GM23338 (cell line): ENCODE measurements at regions not wholly inside any gene's neighbourhood (a gene's known extent, or its start where the extent isn't known, plus 50 kb on each side); places are given as distances from the start of the nearest gene placed in this dataset.

Experiments
- ATAC-seq: fragments of 200-7000 bp; cut with Tn5 transposase; 3 replicates; pipeline ENCODE4 v1.9.1; 2020
- DNase-seq: peaks from one replicate; pipeline ENCODE4 v3.0.0-alpha.2; 2015; ENCODE audit warnings: low spot score
- H2AFZ ChIP-seq: fragments of 200-600 bp; sonication (generic); 2 replicates; pipeline ENCODE4 v1.8.0; 2016; ENCODE audit warnings: antibody characterized with exemption, mild to moderate bottlenecking, moderate library complexity
- H3F3A ChIP-seq: fragments of 200-600 bp; sonication (generic); replicated peaks from 2 replicates; pipeline ENCODE4 v1.8.0; 2017; ENCODE audit warnings: antibody characterized with exemption, mixed run types, low read depth
- H3K27ac ChIP-seq: fragments of 200-600 bp; sonication (generic); 2 replicates; pipeline ENCODE4 v1.6.1; 2016; ENCODE audit warnings: low read depth
- H3K27me3 ChIP-seq: fragments of 200-600 bp; sonication (generic); 2 replicates; pipeline ENCODE4 v1.8.0; 2016; ENCODE audit warnings: mild to moderate bottlenecking, mixed run types, moderate library complexity; ENCODE audit not compliant: insufficient read depth
- H3K36me3 ChIP-seq: fragments of 200-600 bp; sonication (generic); 2 replicates; pipeline ENCODE4 v1.8.0; 2016; ENCODE audit warnings: mild to moderate bottlenecking; ENCODE audit not compliant: insufficient read depth
- H3K4me1 ChIP-seq: fragments of 200-600 bp; sonication (generic); 2 replicates; pipeline ENCODE4 v1.8.0; 2016; ENCODE audit warnings: mild to moderate bottlenecking, moderate library complexity; ENCODE audit not compliant: insufficient read depth
- H3K4me2 ChIP-seq: fragments of 200-600 bp; sonication (generic); 2 replicates; pipeline ENCODE4 v1.7.1; 2017; ENCODE audit warnings: mixed run types
- H3K4me3 ChIP-seq: fragments of 200-600 bp; sonication (generic); 2 replicates; pipeline ENCODE4 v1.6.1; 2016; ENCODE audit warnings: mixed run types
- H3K79me2 ChIP-seq: fragments of 200-600 bp; sonication (generic); replicated peaks from 2 replicates; pipeline ENCODE4 v1.8.0; 2017; ENCODE audit warnings: mild to moderate bottlenecking; ENCODE audit not compliant: insufficient read depth
- H3K9me2 ChIP-seq: fragments of 200-600 bp; sonication (generic); 2 replicates; pipeline ENCODE4 v1.8.0; 2017; ENCODE audit not compliant: insufficient read depth
- H4K20me1 ChIP-seq: fragments of 200-600 bp; sonication (generic); replicated peaks from 2 replicates; pipeline ENCODE4 v1.8.0; 2017; ENCODE audit warnings: mild to moderate bottlenecking; ENCODE audit not compliant: insufficient read depth
- H3K27ac Mint-ChIP-seq: 2 replicates; pipeline ENCODE4 v1.8.0; 2020; ENCODE audit warnings: inconsistent platforms, mild to moderate bottlenecking, moderate library complexity, mixed read lengths
- H3K27me3 Mint-ChIP-seq: 3 replicates; pipeline ENCODE4 v1.8.0; 2022; ENCODE audit warnings: low read depth, mild to moderate bottlenecking, moderate library complexity, mixed read lengths, inconsistent platforms; ENCODE audit not compliant: insufficient read depth, poor library complexity
- H3K36me3 Mint-ChIP-seq: 3 replicates; pipeline ENCODE4 v1.8.0; 2021; ENCODE audit warnings: low read depth, mild to moderate bottlenecking, inconsistent platforms, moderate library complexity, mixed read lengths
- H3K4me1 Mint-ChIP-seq: 3 replicates; pipeline ENCODE4 v1.8.0; 2020; ENCODE audit warnings: mild to moderate bottlenecking, inconsistent platforms, mixed read lengths
- H3K4me3 Mint-ChIP-seq: 3 replicates; pipeline ENCODE4 v1.8.0; 2021; ENCODE audit warnings: moderate library complexity, mild to moderate bottlenecking, inconsistent platforms, mixed read lengths
- H3K9me3 Mint-ChIP-seq: 3 replicates; pipeline ENCODE4 v1.8.0; 2020; ENCODE audit warnings: moderate library complexity, mild to moderate bottlenecking, inconsistent platforms, mixed read lengths
- CREB1 ChIP-seq: fragments of 250-450 bp; sonication (Bioruptor Pico); IDR thresholded peaks from 2 replicates; pipeline ENCODE4 v1.5.0; 2020; ENCODE audit warnings: low read depth, mild to moderate bottlenecking, moderate library complexity
- EZH2 ChIP-seq: fragments of 200-600 bp; sonication (generic); IDR thresholded peaks from one replicate; pipeline ENCODE4 v1.8.0; 2017; ENCODE audit warnings: antibody characterized with exemption, mild to moderate bottlenecking, low read depth; ENCODE audit not compliant: unreplicated experiment
- EZH2phosphoT487 ChIP-seq: fragments of 200-600 bp; sonication (generic); IDR thresholded peaks from one replicate; pipeline ENCODE4 v1.8.1; 2018; ENCODE audit warnings: antibody characterized with exemption; ENCODE audit not compliant: unreplicated experiment
- JUNB ChIP-seq: IDR thresholded peaks from one replicate; pipeline ENCODE4 v1.6.1; 2016; ENCODE audit warnings: antibody characterized with exemption; ENCODE audit not compliant: unreplicated experiment
- NANOG ChIP-seq: IDR thresholded peaks from 2 replicates; pipeline ENCODE4 v1.6.1; 2016; ENCODE audit warnings: antibody characterized with exemption, borderline replicate concordance
- POLR2AphosphoS5 ChIP-seq: IDR thresholded peaks from 2 replicates; pipeline ENCODE4 v1.6.1; 2016; ENCODE audit warnings: antibody characterized with exemption, low read depth
- REST ChIP-seq: IDR thresholded peaks from one replicate; pipeline ENCODE4 v1.6.1; 2018; ENCODE audit warnings: antibody characterized with exemption; ENCODE audit not compliant: unreplicated experiment
- STAT1 ChIP-seq: IDR thresholded peaks from one replicate; pipeline ENCODE4 v1.6.1; 2016; ENCODE audit warnings: antibody characterized with exemption; ENCODE audit not compliant: unreplicated experiment
- ZNF114 ChIP-seq: fragments of 250-450 bp; sonication (Bioruptor Pico); IDR thresholded peaks from 2 replicates; pipeline ENCODE4 v1.5.0; 2020; ENCODE audit warnings: mild to moderate bottlenecking, moderate library complexity
- ZNF331 ChIP-seq: fragments of 250-450 bp; sonication (Bioruptor Pico); IDR thresholded peaks from 2 replicates; pipeline ENCODE4 v1.5.0; 2020; ENCODE audit warnings: low read depth, mild to moderate bottlenecking, moderate library complexity
- TF ChIP-seq, protein P1 (sequence below): IDR thresholded peaks from 2 replicates; pipeline ENCODE4 v1.6.1; 2016; ENCODE audit warnings: antibody characterized with exemption
- TF ChIP-seq, protein P2 (sequence below), 2 experiments: fragments of 200-600 bp in 1 of 2; sonication (generic) in 1 of 2; conservative IDR thresholded peaks; 2 replicates each; pipeline versions ENCODE4 v1.5.1 to v1.6.1; 2016 to 2017; ENCODE audit warnings: antibody characterized with exemption in 2 of 2, low read depth in 2 of 2, mild to moderate bottlenecking in 2 of 2, moderate library complexity in 1 of 2
- TF ChIP-seq, protein P3 (sequence below): fragments of 250-450 bp; sonication (Bioruptor Pico); IDR thresholded peaks from 2 replicates; pipeline ENCODE4 v1.5.0; 2020; ENCODE audit warnings: mild to moderate bottlenecking, moderate library complexity

GRCh38 chrX:8091510-8091909 is 79.6 kb downstream of the VCX2 start:
- H3K27ac ChIP-seq: no peak overlapping the region
- Mint-ChIP-seq H3K9me3 (no peaks in the 10 kb centered on the region), H3K4me3 (no peak overlapping the region), H3K4me1 (peaks cover 19% of the 10 kb centered on the region), H3K36me3 (no peaks in the 10 kb centered on the region), H3K27me3 (no peaks in the 10 kb centered on the region), H3K27ac (no peak overlapping the region; the same call in 1 of the 2 replicates)
- no peaks in the 10 kb centered on the region for H3K27me3 ChIP-seq
- peaks cover 9% of the 10 kb centered on the region; the same call in 1 of the 2 replicates for H3K4me1 ChIP-seq
- no peak for TF ChIP-seq EZH2
- TF ChIP-seq JUNB: no peak
- no peak for TF ChIP-seq ZNF331 (CRISPR knock-in tag)
- TF ChIP-seq REST: no peak
- no peak for TF ChIP-seq NANOG
- TF ChIP-seq STAT1: no peak
- TF ChIP-seq, protein P1, sequence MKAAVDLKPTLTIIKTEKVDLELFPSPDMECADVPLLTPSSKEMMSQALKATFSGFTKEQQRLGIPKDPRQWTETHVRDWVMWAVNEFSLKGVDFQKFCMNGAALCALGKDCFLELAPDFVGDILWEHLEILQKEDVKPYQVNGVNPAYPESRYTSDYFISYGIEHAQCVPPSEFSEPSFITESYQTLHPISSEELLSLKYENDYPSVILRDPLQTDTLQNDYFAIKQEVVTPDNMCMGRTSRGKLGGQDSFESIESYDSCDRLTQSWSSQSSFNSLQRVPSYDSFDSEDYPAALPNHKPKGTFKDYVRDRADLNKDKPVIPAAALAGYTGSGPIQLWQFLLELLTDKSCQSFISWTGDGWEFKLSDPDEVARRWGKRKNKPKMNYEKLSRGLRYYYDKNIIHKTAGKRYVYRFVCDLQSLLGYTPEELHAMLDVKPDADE: no peak
- TF ChIP-seq, protein P2, sequence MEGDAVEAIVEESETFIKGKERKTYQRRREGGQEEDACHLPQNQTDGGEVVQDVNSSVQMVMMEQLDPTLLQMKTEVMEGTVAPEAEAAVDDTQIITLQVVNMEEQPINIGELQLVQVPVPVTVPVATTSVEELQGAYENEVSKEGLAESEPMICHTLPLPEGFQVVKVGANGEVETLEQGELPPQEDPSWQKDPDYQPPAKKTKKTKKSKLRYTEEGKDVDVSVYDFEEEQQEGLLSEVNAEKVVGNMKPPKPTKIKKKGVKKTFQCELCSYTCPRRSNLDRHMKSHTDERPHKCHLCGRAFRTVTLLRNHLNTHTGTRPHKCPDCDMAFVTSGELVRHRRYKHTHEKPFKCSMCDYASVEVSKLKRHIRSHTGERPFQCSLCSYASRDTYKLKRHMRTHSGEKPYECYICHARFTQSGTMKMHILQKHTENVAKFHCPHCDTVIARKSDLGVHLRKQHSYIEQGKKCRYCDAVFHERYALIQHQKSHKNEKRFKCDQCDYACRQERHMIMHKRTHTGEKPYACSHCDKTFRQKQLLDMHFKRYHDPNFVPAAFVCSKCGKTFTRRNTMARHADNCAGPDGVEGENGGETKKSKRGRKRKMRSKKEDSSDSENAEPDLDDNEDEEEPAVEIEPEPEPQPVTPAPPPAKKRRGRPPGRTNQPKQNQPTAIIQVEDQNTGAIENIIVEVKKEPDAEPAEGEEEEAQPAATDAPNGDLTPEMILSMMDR (conservative IDR thresholded peaks at IDR 0.05; ENCODE audit: low read depth in 2 of 2): no peak
- TF ChIP-seq ZNF114 (CRISPR knock-in tag): no peak
- no peak for TF ChIP-seq CREB1
- no peak for TF ChIP-seq EZH2phosphoT487
- no peak for TF ChIP-seq POLR2AphosphoS5
- TF ChIP-seq, protein P3, sequence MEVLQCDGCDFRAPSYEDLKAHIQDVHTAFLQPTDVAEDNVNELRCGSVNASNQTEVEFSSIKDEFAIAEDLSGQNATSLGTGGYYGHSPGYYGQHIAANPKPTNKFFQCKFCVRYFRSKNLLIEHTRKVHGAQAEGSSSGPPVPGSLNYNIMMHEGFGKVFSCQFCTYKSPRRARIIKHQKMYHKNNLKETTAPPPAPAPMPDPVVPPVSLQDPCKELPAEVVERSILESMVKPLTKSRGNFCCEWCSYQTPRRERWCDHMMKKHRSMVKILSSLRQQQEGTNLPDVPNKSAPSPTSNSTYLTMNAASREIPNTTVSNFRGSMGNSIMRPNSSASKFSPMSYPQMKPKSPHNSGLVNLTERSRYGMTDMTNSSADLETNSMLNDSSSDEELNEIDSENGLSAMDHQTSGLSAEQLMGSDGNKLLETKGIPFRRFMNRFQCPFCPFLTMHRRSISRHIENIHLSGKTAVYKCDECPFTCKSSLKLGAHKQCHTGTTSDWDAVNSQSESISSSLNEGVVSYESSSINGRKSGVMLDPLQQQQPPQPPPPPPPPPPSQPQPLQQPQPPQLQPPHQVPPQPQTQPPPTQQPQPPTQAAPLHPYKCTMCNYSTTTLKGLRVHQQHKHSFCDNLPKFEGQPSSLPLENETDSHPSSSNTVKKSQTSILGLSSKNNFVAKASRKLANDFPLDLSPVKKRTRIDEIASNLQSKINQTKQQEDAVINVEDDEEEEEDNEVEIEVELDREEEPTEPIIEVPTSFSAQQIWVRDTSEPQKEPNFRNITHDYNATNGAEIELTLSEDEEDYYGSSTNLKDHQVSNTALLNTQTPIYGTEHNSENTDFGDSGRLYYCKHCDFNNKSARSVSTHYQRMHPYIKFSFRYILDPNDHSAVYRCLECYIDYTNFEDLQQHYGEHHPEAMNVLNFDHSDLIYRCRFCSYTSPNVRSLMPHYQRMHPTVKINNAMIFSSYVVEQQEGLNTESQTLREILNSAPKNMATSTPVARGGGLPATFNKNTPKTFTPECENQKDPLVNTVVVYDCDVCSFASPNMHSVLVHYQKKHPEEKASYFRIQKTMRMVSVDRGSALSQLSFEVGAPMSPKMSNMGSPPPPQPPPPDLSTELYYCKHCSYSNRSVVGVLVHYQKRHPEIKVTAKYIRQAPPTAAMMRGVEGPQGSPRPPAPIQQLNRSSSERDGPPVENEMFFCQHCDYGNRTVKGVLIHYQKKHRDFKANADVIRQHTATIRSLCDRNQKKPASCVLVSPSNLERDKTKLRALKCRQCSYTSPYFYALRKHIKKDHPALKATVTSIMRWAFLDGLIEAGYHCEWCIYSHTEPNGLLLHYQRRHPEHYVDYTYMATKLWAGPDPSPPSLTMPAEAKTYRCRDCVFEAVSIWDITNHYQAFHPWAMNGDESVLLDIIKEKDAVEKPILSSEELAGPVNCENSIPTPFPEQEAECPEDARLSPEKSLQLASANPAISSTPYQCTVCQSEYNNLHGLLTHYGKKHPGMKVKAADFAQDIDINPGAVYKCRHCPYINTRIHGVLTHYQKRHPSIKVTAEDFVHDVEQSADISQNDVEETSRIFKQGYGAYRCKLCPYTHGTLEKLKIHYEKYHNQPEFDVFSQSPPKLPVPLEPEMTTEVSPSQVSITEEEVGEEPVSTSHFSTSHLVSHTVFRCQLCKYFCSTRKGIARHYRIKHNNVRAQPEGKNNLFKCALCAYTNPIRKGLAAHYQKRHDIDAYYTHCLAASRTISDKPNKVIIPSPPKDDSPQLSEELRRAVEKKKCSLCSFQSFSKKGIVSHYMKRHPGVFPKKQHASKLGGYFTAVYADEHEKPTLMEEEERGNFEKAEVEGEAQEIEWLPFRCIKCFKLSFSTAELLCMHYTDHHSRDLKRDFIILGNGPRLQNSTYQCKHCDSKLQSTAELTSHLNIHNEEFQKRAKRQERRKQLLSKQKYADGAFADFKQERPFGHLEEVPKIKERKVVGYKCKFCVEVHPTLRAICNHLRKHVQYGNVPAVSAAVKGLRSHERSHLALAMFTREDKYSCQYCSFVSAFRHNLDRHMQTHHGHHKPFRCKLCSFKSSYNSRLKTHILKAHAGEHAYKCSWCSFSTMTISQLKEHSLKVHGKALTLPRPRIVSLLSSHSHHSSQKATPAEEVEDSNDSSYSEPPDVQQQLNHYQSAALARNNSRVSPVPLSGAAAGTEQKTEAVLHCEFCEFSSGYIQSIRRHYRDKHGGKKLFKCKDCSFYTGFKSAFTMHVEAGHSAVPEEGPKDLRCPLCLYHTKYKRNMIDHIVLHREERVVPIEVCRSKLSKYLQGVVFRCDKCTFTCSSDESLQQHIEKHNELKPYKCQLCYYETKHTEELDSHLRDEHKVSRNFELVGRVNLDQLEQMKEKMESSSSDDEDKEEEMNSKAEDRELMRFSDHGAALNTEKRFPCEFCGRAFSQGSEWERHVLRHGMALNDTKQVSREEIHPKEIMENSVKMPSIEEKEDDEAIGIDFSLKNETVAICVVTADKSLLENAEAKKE: no peak
- ATAC-seq: no peak
- H3K9me2 ChIP-seq: no peaks in the 10 kb centered on the region
- peak; percentile 17 for DNase-seq
- no peaks in the 10 kb centered on the region for H4K20me1 ChIP-seq
- H3K79me2 ChIP-seq: no peaks in the 10 kb centered on the region
- no peak overlapping the region for H3K4me3 ChIP-seq
- H3K36me3 ChIP-seq: no peaks in the 10 kb centered on the region
- H3F3A ChIP-seq: no peaks in the 10 kb centered on the region
- no peak overlapping the region for H2AFZ ChIP-seq
- H3K4me2 ChIP-seq: peak overlapping the region; percentile 42; the same call in 1 of the 2 replicates
